BLaER1 treated with 17β-estradiol and CSF1 and Interleukin-3, amounts not matched to agents 10 nM and 100 nM (cell line): ENCODE measurements at regions not wholly inside any gene's neighbourhood (a gene's known extent, or its start where the extent isn't known, plus 50 kb on each side); places are given as distances from the start of the nearest gene placed in this dataset.
A peak's percentile ranks its signal among the peaks of the same experiment; 100 is the strongest.
"Not testable (repeated sequence)": the region's sequence is repeated elsewhere in the genome, so short reads cannot be mapped to it uniquely, and the experiment has no call there.

Experiments used
- H3K27ac ChIP-seq, 11 experiments: shearing (Covaris generic); formaldehyde crosslinking; 2 replicates each; pipeline ENCODE4 v1.8.1; 2022
- H3K27me3 ChIP-seq, 11 experiments: shearing (Covaris generic); formaldehyde crosslinking; 2 replicates each; pipeline ENCODE4 v1.8.1; 2022
- H3K36me3 ChIP-seq, 11 experiments: shearing (Covaris generic); formaldehyde crosslinking; 2 replicates each; pipeline ENCODE4 v1.8.1; 2022
- H3K4me1 ChIP-seq, 10 experiments: shearing (Covaris generic); formaldehyde crosslinking; 2 replicates each; pipeline ENCODE4 v1.8.1; 2022
- H3K4me2 ChIP-seq, 11 experiments: shearing (Covaris generic); formaldehyde crosslinking; 2 replicates each; pipeline ENCODE4 v1.8.1; 2022
- H3K4me3 ChIP-seq, 10 experiments: shearing (Covaris generic); formaldehyde crosslinking; 2 replicates each; pipeline ENCODE4 v1.8.1; 2022
- H3K9ac ChIP-seq, 11 experiments: shearing (Covaris generic); formaldehyde crosslinking; 2 replicates each; pipeline ENCODE4 v1.8.1; 2022
- H3K9me3 ChIP-seq, 11 experiments: shearing (Covaris generic); formaldehyde crosslinking; replicated peaks in 1 of 11; 2 replicates each; pipeline ENCODE4 v1.8.1; 2022
- H4K20me1 ChIP-seq, 11 experiments: shearing (Covaris generic); formaldehyde crosslinking; 2 replicates each; pipeline ENCODE4 v1.8.1; 2022
- Cebpa-rat ChIP-seq, 11 experiments: shearing (Covaris generic); IDR thresholded peaks; 2 replicates each; pipeline ENCODE4 v1.8.1; 2022

DNA sequence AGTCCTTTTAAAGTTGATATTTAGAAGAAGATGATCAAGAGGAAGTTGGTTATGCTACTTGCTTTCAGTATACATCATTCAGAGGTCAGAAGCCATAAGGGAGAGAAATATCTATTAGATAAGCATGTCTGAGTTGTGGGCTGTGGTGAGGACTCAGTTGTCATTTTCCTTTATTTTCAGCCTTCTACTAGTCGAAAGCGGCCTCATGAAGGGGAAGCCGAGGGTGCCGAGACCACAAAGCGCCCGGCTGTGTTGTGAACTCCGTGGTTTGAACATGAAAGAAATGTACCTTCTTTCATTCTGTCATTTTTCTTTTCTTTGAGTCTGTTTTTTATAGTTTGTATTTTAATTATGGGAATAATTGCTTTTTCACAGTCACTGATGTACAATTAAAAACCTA lies 624.8 kb downstream of the ZNF37A start:
- not testable (repeated sequence) for H3K9ac ChIP-seq, H3K9me3 ChIP-seq, H3K4me1 ChIP-seq, H3K27me3 ChIP-seq, H4K20me1 ChIP-seq, H3K4me3 ChIP-seq, H3K36me3 ChIP-seq, H3K27ac ChIP-seq
- H3K4me2 ChIP-seq = 0 out of 22 replicates have a peak overlapping the region, but pooled peaks of 1 of the 11 experiments have one; percentile 24

DNA sequence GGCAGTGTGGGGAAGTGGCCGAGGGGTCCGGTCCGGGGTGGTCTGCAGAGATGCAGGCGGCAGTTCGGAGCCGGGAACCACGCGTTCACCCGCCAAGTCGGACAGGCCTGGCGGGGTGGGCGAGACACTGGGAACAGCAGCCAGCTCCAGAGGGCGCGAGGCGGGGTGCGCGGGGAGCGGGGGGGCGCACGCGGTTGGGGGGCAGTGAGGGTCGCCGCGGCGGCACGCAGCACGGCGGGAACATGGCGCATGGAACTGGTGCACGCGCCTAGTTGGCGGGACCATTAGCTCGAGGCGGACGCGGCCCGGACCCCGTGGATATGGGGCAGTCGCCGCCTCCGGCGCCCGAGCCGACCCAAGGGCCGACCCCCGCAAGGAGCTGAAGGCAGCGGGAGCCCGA lies 635.9 kb downstream of the ZNF37A start:
- TF ChIP-seq Cebpa-rat (IDR thresholded peaks at IDR 0.05) = no peak

DNA sequence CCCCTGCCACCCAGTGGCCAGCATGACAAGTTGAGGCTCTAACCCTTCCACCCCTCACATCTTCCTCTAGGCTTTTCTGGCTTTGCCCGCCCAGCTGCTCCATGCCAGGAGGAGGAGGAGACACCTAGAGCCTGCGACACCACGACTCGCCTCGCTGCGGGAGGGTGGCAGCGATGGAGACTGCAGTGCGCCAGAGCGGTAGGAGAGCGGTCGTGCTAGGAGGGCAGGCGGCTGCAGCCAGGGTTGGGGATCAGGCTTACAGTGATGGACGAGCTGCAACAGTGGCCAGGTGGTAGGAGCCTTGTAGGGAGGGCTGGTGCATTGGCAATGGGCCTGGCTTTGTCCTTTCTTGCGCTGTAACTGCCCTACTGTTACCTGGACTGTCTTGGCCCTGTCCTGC lies 642.5 kb downstream of the ZNF37A start:
- H3K4me2 ChIP-seq, H3K27me3 ChIP-seq, H3K27ac ChIP-seq, H3K36me3 ChIP-seq, H4K20me1 ChIP-seq, H3K4me3 ChIP-seq, H3K4me1 ChIP-seq, H3K9ac ChIP-seq: not testable (repeated sequence)
- H3K9me3 ChIP-seq = peaks cover 0 to 13% (median 4%) of the 10 kb centered on the region in 11 experiments; a peak in 6 of 22 replicates

More for the DNA sequence above, 635.9 kb downstream of the ZNF37A start:
- H3K9me3 ChIP-seq = peaks cover 0 to 8% (median 3%) of the 10 kb centered on the region in 11 experiments; a peak in 8 of 22 replicates
- no peak overlapping the region for H3K4me2 ChIP-seq
- no peaks in the 10 kb centered on the region for H3K4me1 ChIP-seq
- no peaks in the 10 kb centered on the region for H3K36me3 ChIP-seq
- no peaks in the 10 kb centered on the region for H3K27me3 ChIP-seq
- no peaks in the 10 kb centered on the region for H4K20me1 ChIP-seq
- no peak overlapping the region for H3K4me3 ChIP-seq
- no peak overlapping the region for H3K9ac ChIP-seq
- H3K27ac ChIP-seq = no peak overlapping the region

DNA sequence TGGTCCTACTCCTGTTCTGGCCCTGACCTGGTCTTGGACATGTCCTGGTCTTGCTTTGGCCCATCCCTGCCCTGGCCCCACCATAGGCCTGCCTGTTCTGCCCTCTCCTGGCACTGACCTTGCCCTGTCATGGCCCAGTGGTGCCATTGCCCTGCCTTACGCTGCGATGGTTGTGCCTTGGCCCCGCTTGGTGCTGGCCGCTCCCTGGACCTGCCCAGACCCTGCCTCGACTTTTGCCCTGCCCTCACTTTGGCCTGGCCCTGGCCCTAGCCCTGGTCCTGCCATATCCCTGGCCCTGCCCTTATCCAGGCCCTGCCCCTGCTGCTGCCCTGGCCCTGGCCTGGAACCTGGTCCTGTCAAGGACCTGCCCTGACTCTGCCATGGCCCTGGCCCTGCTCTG lies 643.1 kb downstream of the ZNF37A start:
- not testable (repeated sequence) for H3K4me1 ChIP-seq, H3K4me3 ChIP-seq, H4K20me1 ChIP-seq, H3K27ac ChIP-seq, H3K27me3 ChIP-seq, H3K4me2 ChIP-seq, H3K9ac ChIP-seq, H3K36me3 ChIP-seq
- H3K9me3 ChIP-seq = peaks cover 0 to 19% (median 6%) of the 10 kb centered on the region in 11 experiments; a peak in 6 of 22 replicates

DNA sequence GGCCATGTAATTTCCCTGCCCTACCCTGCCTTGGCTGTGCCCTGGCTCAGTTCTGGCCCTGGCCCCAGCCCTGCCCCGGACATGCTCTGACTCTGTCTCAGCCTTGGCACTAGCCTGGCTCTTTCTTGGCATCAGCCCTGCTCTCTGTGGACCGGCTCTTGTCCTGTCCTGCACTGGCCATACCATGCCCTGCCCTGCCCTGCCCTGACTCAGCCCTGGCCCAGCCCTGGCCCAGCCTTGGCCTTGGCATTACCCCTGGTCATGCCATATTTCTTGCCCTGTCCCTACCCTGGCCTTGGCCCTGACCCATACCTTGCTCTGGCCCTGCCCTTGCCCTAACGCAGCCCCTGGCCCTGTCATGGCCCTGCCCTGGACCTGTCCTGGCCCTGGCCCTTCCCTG lies 643.9 kb downstream of the ZNF37A start:
- H3K9me3 ChIP-seq = peaks cover 0 to 19% (median 6%) of the 10 kb centered on the region in 11 experiments; a peak in 6 of 22 replicates
- not testable (repeated sequence) for H3K9ac ChIP-seq, H3K27ac ChIP-seq, H3K4me2 ChIP-seq, H3K27me3 ChIP-seq, H3K4me1 ChIP-seq, H4K20me1 ChIP-seq, H3K36me3 ChIP-seq, H3K4me3 ChIP-seq

DNA sequence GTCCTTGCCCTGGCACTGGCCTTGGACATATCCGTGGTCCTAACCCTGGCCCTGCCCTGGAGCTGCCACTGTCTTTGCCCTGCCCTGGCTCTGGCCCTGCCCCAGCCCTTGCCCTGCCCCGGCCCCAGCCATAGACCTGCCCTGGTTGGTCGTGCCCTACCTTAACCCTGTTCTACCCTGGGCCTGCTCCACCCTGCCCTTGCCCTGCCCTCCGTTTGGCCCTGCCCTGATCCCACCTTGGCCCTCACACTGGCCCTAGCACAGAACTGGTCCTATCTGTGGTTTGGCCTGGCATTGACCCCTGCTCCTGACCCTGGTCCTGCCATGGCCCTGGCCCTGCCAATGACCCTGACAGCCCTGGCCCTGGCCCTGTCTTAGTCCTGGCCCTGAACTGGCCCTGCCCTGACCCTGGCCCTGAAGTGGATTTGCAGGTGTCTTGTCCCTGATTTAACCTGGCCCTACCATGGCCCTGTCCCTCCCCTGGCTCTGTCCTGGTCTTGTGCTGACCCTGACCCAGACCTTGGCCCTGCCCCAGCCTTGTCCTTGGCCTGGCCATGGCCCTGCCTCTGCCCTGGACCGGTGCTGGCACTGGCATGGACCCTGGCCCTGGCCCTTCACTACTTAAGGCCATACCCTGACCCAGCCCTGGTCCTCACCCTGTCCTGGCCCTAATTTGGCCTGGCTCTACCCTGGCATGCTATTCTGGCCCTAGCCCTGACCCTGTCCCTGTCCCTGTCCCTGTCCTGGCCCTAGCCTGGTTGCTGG lies 645.1 kb downstream of the ZNF37A start:
- H3K9ac ChIP-seq = not testable (repeated sequence)

DNA sequence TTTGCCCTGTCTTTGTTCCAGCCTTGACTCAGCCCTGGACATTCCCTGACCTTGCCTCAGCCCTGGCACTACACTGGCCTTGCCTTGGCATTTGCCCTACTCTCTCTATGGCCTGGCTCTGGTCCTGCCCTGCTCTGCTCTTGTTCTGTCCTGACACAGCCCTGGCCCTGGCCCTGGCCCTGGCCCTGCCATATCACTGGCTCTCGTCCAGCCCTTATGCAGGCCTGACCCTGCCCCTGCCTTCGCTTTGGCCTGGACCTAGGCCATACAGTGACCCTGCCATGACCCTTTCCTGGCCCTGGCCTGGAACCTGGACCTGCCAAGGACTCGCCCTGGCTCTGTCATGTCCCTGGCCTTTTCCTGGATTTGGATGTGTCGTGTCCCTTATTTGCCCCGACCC lies 646.0 kb downstream of the ZNF37A start:
- no peak overlapping the region for H3K27ac ChIP-seq
- H3K9me3 ChIP-seq = peaks cover 0 to 19% (median 6%) of the 10 kb centered on the region in 11 experiments; a peak in 6 of 22 replicates
- no peak for TF ChIP-seq Cebpa-rat (IDR thresholded peaks at IDR 0.05)
- H4K20me1 ChIP-seq = no peaks in the 10 kb centered on the region
- no peak overlapping the region for H3K4me2 ChIP-seq
- H3K36me3 ChIP-seq = no peaks in the 10 kb centered on the region
- no peak overlapping the region for H3K9ac ChIP-seq
- H3K27me3 ChIP-seq = no peaks in the 10 kb centered on the region
- no peak overlapping the region for H3K4me3 ChIP-seq
- no peaks in the 10 kb centered on the region for H3K4me1 ChIP-seq

More for the DNA sequence above, 645.1 kb downstream of the ZNF37A start:
- peaks cover 0 to 19% (median 6%) of the 10 kb centered on the region in 11 experiments; a peak in 6 of 22 replicates for H3K9me3 ChIP-seq
- H3K27ac ChIP-seq, H3K4me1 ChIP-seq, H3K36me3 ChIP-seq, H3K27me3 ChIP-seq, H3K4me2 ChIP-seq, H4K20me1 ChIP-seq, H3K4me3 ChIP-seq: not testable (repeated sequence)

DNA sequence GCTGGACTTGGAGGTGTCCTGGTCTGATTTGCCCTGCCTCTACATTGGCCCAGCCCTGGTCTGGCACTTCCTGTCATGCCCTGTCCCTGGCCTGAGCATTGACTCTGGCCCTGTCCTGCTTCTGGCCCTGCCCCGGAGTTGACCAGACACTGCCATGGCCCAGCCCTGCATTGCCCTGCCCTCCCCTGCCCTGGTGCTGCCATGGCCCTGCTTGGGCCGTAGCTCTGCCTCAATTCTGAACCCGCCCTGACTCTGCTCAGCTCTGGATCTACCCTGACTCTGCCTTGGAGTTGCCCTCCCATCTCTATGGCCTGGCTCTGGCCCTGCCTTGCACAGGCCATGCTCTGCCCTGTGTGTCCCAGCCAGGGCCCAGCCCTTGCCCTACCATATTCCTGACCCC lies 647.1 kb downstream of the ZNF37A start:
- Histone ChIP-seq H3K36me3 (no peaks in the 10 kb centered on the region), H3K4me2 (no peak overlapping the region), H3K27me3 (no peaks in the 10 kb centered on the region), H3K9me3 (peaks cover 0 to 19% (median 6%) of the 10 kb centered on the region in 11 experiments; a peak in 6 of 22 replicates), H3K4me3 (no peak overlapping the region), H3K27ac (no peak overlapping the region), H4K20me1 (no peaks in the 10 kb centered on the region), H3K4me1 (no peaks in the 10 kb centered on the region), H3K9ac (no peak overlapping the region)
- no peak for TF ChIP-seq Cebpa-rat (IDR thresholded peaks at IDR 0.05)

DNA sequence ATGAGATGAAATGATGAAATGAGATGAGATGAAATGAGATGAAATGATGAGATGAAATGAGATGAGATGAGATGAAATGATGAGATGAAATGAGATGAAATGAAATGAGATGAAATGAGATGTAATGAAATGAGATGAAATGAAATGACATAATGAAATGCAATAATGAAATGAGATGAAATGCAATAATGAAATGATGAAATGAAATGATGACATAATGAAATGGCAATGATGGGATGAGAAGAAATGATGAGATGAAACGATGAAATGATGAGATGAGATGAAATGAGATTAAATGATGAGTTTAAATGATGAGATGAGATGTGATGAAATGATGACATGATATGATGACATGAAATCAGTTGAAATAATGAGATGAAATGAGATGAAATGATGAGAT lies 650.3 kb downstream of the ZNF37A start:
- peaks cover 0 to 19% (median 6%) of the 10 kb centered on the region in 11 experiments; a peak in 6 of 22 replicates for H3K9me3 ChIP-seq
- not testable (repeated sequence) for H4K20me1 ChIP-seq, H3K4me2 ChIP-seq, H3K27ac ChIP-seq, H3K36me3 ChIP-seq, H3K9ac ChIP-seq, H3K4me3 ChIP-seq, H3K27me3 ChIP-seq, H3K4me1 ChIP-seq

DNA sequence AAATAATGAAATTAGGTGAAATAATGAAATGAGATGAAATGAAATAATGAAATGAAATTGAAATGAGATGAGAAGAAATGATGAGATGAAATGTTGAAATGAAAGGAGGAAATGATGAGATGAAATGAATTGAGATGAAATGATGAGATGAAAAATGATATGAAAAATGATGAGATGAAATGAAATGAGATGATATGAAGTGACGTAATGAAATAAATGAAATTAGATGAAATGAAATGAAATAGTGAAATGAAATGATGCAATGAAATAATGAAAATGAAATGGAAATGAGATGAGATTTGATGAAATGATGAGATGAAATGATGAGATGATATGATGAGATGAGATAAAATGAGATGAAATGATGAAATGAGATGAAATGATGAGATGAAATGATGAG lies 651.9 kb downstream of the ZNF37A start:
- not testable (repeated sequence) for H3K4me3 ChIP-seq, H3K4me2 ChIP-seq, H3K36me3 ChIP-seq, H4K20me1 ChIP-seq, H3K27ac ChIP-seq, H3K4me1 ChIP-seq, H3K27me3 ChIP-seq, H3K9ac ChIP-seq
- H3K9me3 ChIP-seq = peaks cover 0 to 11% (median 0%) of the 10 kb centered on the region in 11 experiments; a peak in 5 of 22 replicates
